H9 (cell line): ENCODE measurements at regions not wholly inside any gene's neighbourhood (a gene's known extent, or its start where the extent isn't known, plus 50 kb on each side); places are given as distances from the start of the nearest gene placed in this dataset.

Source experiments
- DNase-seq: peaks from one replicate; pipeline ENCODE4 v3.0.0-alpha.2; 2017
- H2AFZ ChIP-seq: one replicate; pipeline ENCODE4 v1.6.1; 2013; ENCODE audit warnings: mild to moderate bottlenecking, low read length, control low read depth, moderate library complexity
- H2AK5ac ChIP-seq: 2 replicates; pipeline ENCODE4 v1.6.1; 2013; ENCODE audit warnings: low read length, control low read depth, mixed read lengths; ENCODE audit not compliant: insufficient read length
- H2BK120ac ChIP-seq: one replicate; pipeline ENCODE4 v1.6.1; 2013; ENCODE audit warnings: low read depth, mild to moderate bottlenecking, low read length, control low read depth, inconsistent platforms; ENCODE audit not compliant: poor library complexity, severe bottlenecking
- H2BK12ac ChIP-seq: 2 replicates; pipeline ENCODE4 v1.6.1; 2013; ENCODE audit warnings: low read length, control low read depth, mixed read lengths, low read depth; ENCODE audit not compliant: insufficient read length
- H2BK15ac ChIP-seq: 2 replicates; pipeline ENCODE4 v1.6.1; 2013; ENCODE audit warnings: low read depth, low read length, control low read depth
- H2BK20ac ChIP-seq: one replicate; pipeline ENCODE4 v1.6.1; 2013; ENCODE audit warnings: low read depth, mild to moderate bottlenecking, low read length, control low read depth, inconsistent platforms; ENCODE audit not compliant: poor library complexity, severe bottlenecking
- H2BK5ac ChIP-seq: 2 replicates; pipeline ENCODE4 v1.6.1; 2013; ENCODE audit warnings: low read length, control low read depth, mixed read lengths; ENCODE audit not compliant: insufficient read length
- H3K14ac ChIP-seq: 2 replicates; pipeline ENCODE4 v1.6.1; 2013; ENCODE audit warnings: low read length, control low read depth; ENCODE audit not compliant: insufficient read depth
- H3K18ac ChIP-seq: 2 replicates; pipeline ENCODE4 v1.6.1; 2013; ENCODE audit warnings: low read depth, mild to moderate bottlenecking, mixed read lengths, low read length, control low read depth; ENCODE audit not compliant: insufficient read length
- H3K23ac ChIP-seq: 2 replicates; pipeline ENCODE4 v1.6.1; 2013; ENCODE audit warnings: low read length, control low read depth, mixed read lengths, low read depth; ENCODE audit not compliant: insufficient read length
- H3K23me2 ChIP-seq: 2 replicates; pipeline ENCODE4 v1.6.1; 2013; ENCODE audit warnings: low read depth, mild to moderate bottlenecking, mixed read lengths, low read length, control low read depth; ENCODE audit not compliant: insufficient read length, poor library complexity, severe bottlenecking
- H3K27ac ChIP-seq: 2 replicates; pipeline ENCODE4 v1.5.1; 2013; ENCODE audit warnings: low read length, control low read depth, mixed read lengths, low read depth; ENCODE audit not compliant: insufficient read length
- H3K27me3 ChIP-seq: 2 replicates; pipeline ENCODE4 v1.6.1; 2013; ENCODE audit warnings: low read length, control low read depth, inconsistent platforms; ENCODE audit not compliant: insufficient read depth
- H3K4ac ChIP-seq: 2 replicates; pipeline ENCODE4 v1.6.1; 2013; ENCODE audit warnings: low read depth, mild to moderate bottlenecking, control low read depth, inconsistent platforms, low read length, moderate library complexity
- H3K4me1 ChIP-seq: 2 replicates; pipeline ENCODE4 v1.6.1; 2013; ENCODE audit warnings: low read length, control low read depth, inconsistent platforms; ENCODE audit not compliant: insufficient read depth
- H3K4me2 ChIP-seq: 2 replicates; pipeline ENCODE4 v1.6.1; 2013; ENCODE audit warnings: low read length, control low read depth, mixed read lengths; ENCODE audit not compliant: insufficient read length, insufficient read depth
- H3K56ac ChIP-seq: 2 replicates; pipeline ENCODE4 v1.6.1; 2013; ENCODE audit warnings: low read depth, mild to moderate bottlenecking, mixed read lengths, low read length, control low read depth; ENCODE audit not compliant: insufficient read length
- H3K79me1 ChIP-seq: 2 replicates; pipeline ENCODE4 v1.6.1; 2013; ENCODE audit warnings: low read depth, mild to moderate bottlenecking, moderate library complexity, low read length, control low read depth, inconsistent platforms; ENCODE audit not compliant: insufficient read depth, poor library complexity, severe bottlenecking
- H3K79me2 ChIP-seq: 2 replicates; pipeline ENCODE4 v1.6.1; 2013; ENCODE audit warnings: low read length, control low read depth, inconsistent platforms; ENCODE audit not compliant: insufficient read depth
- H3K9ac ChIP-seq: 2 replicates; pipeline ENCODE4 v1.6.1; 2013; ENCODE audit warnings: low read length, control low read depth, mixed read lengths; ENCODE audit not compliant: insufficient read length; ENCODE audit errors: extremely low read depth
- H3K9me3 ChIP-seq: one replicate; pipeline ENCODE4 v1.6.1; 2013; ENCODE audit warnings: low read depth, low read length, inconsistent platforms; ENCODE audit not compliant: control insufficient read depth
- H3T11ph ChIP-seq: one replicate; pipeline ENCODE4 v1.6.1; 2013; ENCODE audit warnings: mild to moderate bottlenecking, low read length, control low read depth, inconsistent platforms
- H4K20me1 ChIP-seq: one replicate; pipeline ENCODE4 v1.6.1; 2013; ENCODE audit not compliant: control insufficient read depth, insufficient read length, insufficient read depth
- H4K5ac ChIP-seq: 2 replicates; pipeline ENCODE4 v1.6.1; 2013; ENCODE audit warnings: low read depth, mild to moderate bottlenecking, mixed read lengths, low read length, control low read depth; ENCODE audit not compliant: insufficient read length
- H4K8ac ChIP-seq: replicated peaks from 2 replicates; pipeline ENCODE4 v1.6.1; 2013; ENCODE audit warnings: low read length, control low read depth, mixed read lengths, low read depth; ENCODE audit not compliant: insufficient read length
- H4K91ac ChIP-seq: 2 replicates; pipeline ENCODE4 v1.6.1; 2013; ENCODE audit warnings: low read depth, mild to moderate bottlenecking, moderate library complexity, mixed read lengths, low read length, control low read depth; ENCODE audit not compliant: insufficient read length
- H3K27ac Mint-ChIP-seq, 3 experiments: 2 replicates in 2 of 3; 3 replicates in 1 of 3; pipeline ENCODE4 v1.8.0; 2020 to 2021; ENCODE audit warnings: mixed read lengths in 3 of 3, mild to moderate bottlenecking in 1 of 3, moderate library complexity in 1 of 3
- H3K27me3 Mint-ChIP-seq: 2 replicates; pipeline ENCODE4 v1.8.0; 2021; ENCODE audit warnings: low read depth, mild to moderate bottlenecking, moderate library complexity, mixed read lengths
- H3K36me3 Mint-ChIP-seq, 3 experiments: 2 replicates in 2 of 3; 3 replicates in 1 of 3; pipeline ENCODE4 v1.8.0; 2020 to 2021; ENCODE audit warnings: low read depth in 3 of 3, mixed read lengths in 3 of 3; ENCODE audit not compliant: insufficient read depth in 1 of 3
- H3K4me1 Mint-ChIP-seq, 2 experiments: 2 replicates each; pipeline ENCODE4 v1.8.0; 2020; ENCODE audit warnings: mixed read lengths in 2 of 2
- H3K4me3 Mint-ChIP-seq, 2 experiments: 2 replicates in 1 of 2; 3 replicates in 1 of 2; pipeline ENCODE4 v1.8.0; 2020 to 2021; ENCODE audit warnings: mild to moderate bottlenecking in 2 of 2, mixed read lengths in 2 of 2, moderate library complexity in 1 of 2
- H3K9me3 Mint-ChIP-seq, 2 experiments: 2 replicates in 1 of 2; 3 replicates in 1 of 2; pipeline ENCODE4 v1.8.0; 2020; ENCODE audit warnings: mild to moderate bottlenecking in 2 of 2, mixed read lengths in 2 of 2, moderate library complexity in 1 of 2
- CTCF ChIP-seq: fragments of 200-600 bp; sonication (generic); conservative IDR thresholded peaks from 3 replicates; pipeline ENCODE4 v1.8.0; 2021; ENCODE audit warnings: antibody characterized with exemption, mild to moderate bottlenecking
- WGBS: extraction: QIAGEN DNeasy Blood & Tissue Kit; methylation state at CpG from one replicate; pipeline ENCODE4 v1.1.7; 2013; ENCODE audit warnings: missing lambda C conversion rate, low lambda C conversion rate, mixed read lengths; ENCODE audit not compliant: insufficient read length; ENCODE audit errors: extremely low coverage; 5-methylcytosine and 5-hydroxymethylcytosine counted together

- no peaks in the 10 kb centered on the region for H3K4me1 ChIP-seq
- peaks cover 25% of the 10 kb centered on the region for H3K27me3 Mint-ChIP-seq
- H2BK15ac ChIP-seq = no peak overlapping the region
- H3K56ac ChIP-seq = no peak overlapping the region
- TF ChIP-seq CTCF = no peak
- H3K9ac ChIP-seq = no peak overlapping the region
- no peak overlapping the region for H2BK5ac ChIP-seq
- H2BK120ac ChIP-seq = no peak overlapping the region
- H4K8ac ChIP-seq = no peak overlapping the region
- H3K79me1 ChIP-seq = no peaks in the 10 kb centered on the region
- WGBS = no CpG with 5 or more reads among the region's 8 CpGs
- H3K4ac ChIP-seq = no peak overlapping the region
- no peak overlapping the region for H4K5ac ChIP-seq
- H3K4me3 Mint-ChIP-seq = no peak overlapping the region
- peaks cover 13 to 14% of the 10 kb centered on the region in 2 experiments for H3K9me3 Mint-ChIP-seq
- H3K4me2 ChIP-seq = no peak overlapping the region
- no peak for DNase-seq
- H3K27me3 ChIP-seq = no peaks in the 10 kb centered on the region
- H3K27ac ChIP-seq = no peak overlapping the region
- no peaks in the 10 kb centered on the region for H3K9me3 ChIP-seq
- H3K79me2 ChIP-seq = no peaks in the 10 kb centered on the region
- H4K91ac ChIP-seq = no peak overlapping the region
- H2AK5ac ChIP-seq = no peak overlapping the region
- H4K20me1 ChIP-seq = no peaks in the 10 kb centered on the region
- H3K14ac ChIP-seq = no peak overlapping the region
- no peak overlapping the region for H3K23ac ChIP-seq
- no peak overlapping the region for H2AFZ ChIP-seq
- no peaks in the 10 kb centered on the region for H3K23me2 ChIP-seq
- H3K18ac ChIP-seq = no peak overlapping the region
- no peak overlapping the region for H2BK20ac ChIP-seq
- H3K4me1 Mint-ChIP-seq = peaks cover 4 to 6% of the 10 kb centered on the region in 2 experiments; a peak in 3 of 4 replicates
- no peak overlapping the region for H2BK12ac ChIP-seq
- no peak overlapping the region for H3T11ph ChIP-seq
- H3K27ac Mint-ChIP-seq = no peak overlapping the region
- H3K36me3 Mint-ChIP-seq = peaks cover 0 to 4% (median 3%) of the 10 kb centered on the region in 3 experiments; a peak in 4 of 7 replicates
These were observed 123.2 kb upstream of the TWIST2 start for GRCh38 chr2:238724728-238725127.
